ENCODE measurements at regions not wholly inside any gene's neighbourhood (a gene's known extent, or its start where the extent isn't known, plus 50 kb on each side); places are given as distances from the start of the nearest gene placed in this dataset.

- ChIA-PET RAD21 (ENCODE audit: unreplicated experiment) (no interaction called here), SMC1A (ENCODE audit: uncharacterized antibody, unreplicated experiment) (no interaction called here), POLR2A (no interaction called here), CTCF (no interaction called here)
- Histone ChIP-seq H3K4me1 (ENCODE audit: control insufficient read depth, insufficient read depth, low read length) (no peaks in the 10 kb centered on the region), H3K36me3 (ENCODE audit: control insufficient read depth in 2 of 2, insufficient read depth in 2 of 2, low read length in 1 of 2) (no peaks in the 10 kb centered on the region), H2AFZ (ENCODE audit: control insufficient read depth, low read depth, low read length) (no peak overlapping the region), H3K27me3 (replicated peaks in 1 of 2; ENCODE audit: control insufficient read depth in 2 of 2, insufficient read depth in 2 of 2, low read length in 1 of 2) (no peaks in the 10 kb centered on the region), H3K9me3 (replicated peaks; ENCODE audit: control insufficient read depth, insufficient read depth, low read length) (no peaks in the 10 kb centered on the region), H3K9ac (ENCODE audit: control insufficient read depth, insufficient read depth, low read length) (no peak overlapping the region), H3K79me2 (ENCODE audit: control insufficient read depth, insufficient read depth, low read length) (no peaks in the 10 kb centered on the region), H4K20me1 (ENCODE audit: control insufficient read depth, insufficient read depth) (no peaks in the 10 kb centered on the region), H3K4me3 (no peak overlapping the region), H3K4me2 (ENCODE audit: control insufficient read depth, insufficient read depth) (no peak overlapping the region), H3K27ac (ENCODE audit: control insufficient read depth, insufficient read depth) (no peak overlapping the region)
- FAIRE-seq (no peak), DNase-seq (ENCODE audit: low read depth, low spot score) (no peak), ATAC-seq (no peak)
- in situ Hi-C loops (cut with MboI) (no loop called here), intact Hi-C loops (cut with micrococcal nuclease; ENCODE audit: unreplicated experiment) (no loop called here)
- 4% methylated on average over 3 of the region's 3 CpGs for WGBS (ENCODE audit: insufficient coverage, insufficient replicate concordance, low lambda C conversion rate, missing lambda C conversion rate)
- BruUV-seq (replicated peaks) = no TSS peak
- TF ChIP-seq TAF1 (IDR thresholded peaks at IDR 0.05; ENCODE audit: borderline replicate concordance, low read depth, low read length) (no peak), ATF7 (IDR thresholded peaks at IDR 0.05; ENCODE audit: low read depth) (no peak), TCF12 (IDR thresholded peaks at IDR 0.05; ENCODE audit: low read depth, low read length) (no peak), NR2F1 (conservative IDR thresholded peaks at IDR 0.05) (no peak), SKIL (IDR thresholded peaks at IDR 0.05; ENCODE audit: low read depth, poor library complexity, severe bottlenecking) (no peak), SPI1 (IDR thresholded peaks at IDR 0.05; ENCODE audit: borderline replicate concordance, insufficient read depth, low read depth, low read length) (no peak), CTCF (IDR thresholded peaks at IDR 0.05 in 2 of 3, conservative IDR thresholded peaks at IDR 0.05 in 1 of 3; ENCODE audit: control insufficient read depth in 2 of 3, extremely low read depth in 1 of 3, insufficient read depth in 1 of 3, low read depth in 3 of 3, low read length in 3 of 3) (no peak), NFXL1 (IDR thresholded peaks at IDR 0.05; ENCODE audit: borderline replicate concordance) (no peak), MTA2 (IDR thresholded peaks at IDR 0.05; ENCODE audit: low read depth) (no peak), ZNF207 (IDR thresholded peaks at IDR 0.05; ENCODE audit: borderline replicate concordance) (no peak), RAD21 (IDR thresholded peaks at IDR 0.05; ENCODE audit: insufficient read depth, low read depth, low read length) (no peak), BCLAF1 (IDR thresholded peaks at IDR 0.05) (no peak)
Observed at GRCh38 chr2:52698408-52698807, 1069.2 kb upstream of the CHAC2 start.
